PC-3 (cell line): ENCODE measurements at regions not wholly inside any gene's neighbourhood (a gene's known extent, or its start where the extent isn't known, plus 50 kb on each side); places are given as distances from the start of the nearest gene placed in this dataset.

Experiments used
- CTCF ChIP-seq: fragments of 300-600 bp; sonication (generic); conservative IDR thresholded peaks from 2 replicates; pipeline ENCODE4 v1.5.1; 2017; ENCODE audit warnings: antibody characterized with exemption, low read depth, mild to moderate bottlenecking, low read length
- EZH2 ChIP-seq: fragments of 300-600 bp; sonication (generic); IDR thresholded peaks from one replicate; pipeline ENCODE4 v1.6.1; 2017; ENCODE audit warnings: antibody characterized with exemption, mild to moderate bottlenecking, low read length; ENCODE audit not compliant: unreplicated experiment

DNA sequence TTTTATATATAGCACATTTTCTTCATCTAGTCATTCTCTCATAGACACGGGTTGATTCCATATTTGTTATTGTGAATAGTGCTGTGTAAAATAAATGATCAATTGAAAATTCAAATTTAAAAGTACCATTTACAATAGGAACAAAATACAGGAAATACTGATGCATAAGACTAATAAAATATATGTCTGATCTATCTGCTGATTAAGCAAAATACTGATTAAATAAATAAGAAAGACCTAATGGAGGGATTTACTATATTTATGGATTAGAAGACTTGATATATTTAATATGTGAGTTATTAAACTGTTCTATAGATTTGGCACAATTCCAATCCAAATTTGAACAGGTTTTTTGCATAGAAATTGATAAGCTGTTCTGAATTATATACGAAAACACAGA, 1044.8 kb upstream of the ADGRL2 start:
- TF ChIP-seq EZH2 (no peak), CTCF (no peak)
